ENCODE measurements at regions not wholly inside any gene's neighbourhood (a gene's known extent, or its start where the extent isn't known, plus 50 kb on each side); places are given as distances from the start of the nearest gene placed in this dataset.

- H3K4me3 ChIP-seq (ENCODE audit: low read depth, low read length): no peak overlapping the region
- H3K9me3 ChIP-seq: no peaks in the 10 kb centered on the region
- H3K36me3 ChIP-seq: no peaks in the 10 kb centered on the region
- no peaks in the 10 kb centered on the region for H3K4me1 ChIP-seq
- H3K27me3 ChIP-seq: no peaks in the 10 kb centered on the region
- peak; percentile 5 for DNase-seq
- no peak for TF ChIP-seq CTCF (IDR thresholded peaks at IDR 0.05; ENCODE audit: low read depth, low read length)
These were observed 478.1 kb upstream of the NMUR2 start for GRCh38 chr5:152883066-152883775.

GRCh38 chr5:152884006-152884405 lies 478.9 kb upstream of the NMUR2 start:
- Histone ChIP-seq H3K36me3 (no peaks in the 10 kb centered on the region), H3K4me3 (ENCODE audit: low read depth, low read length) (no peak overlapping the region), H3K4me1 (no peaks in the 10 kb centered on the region), H3K9me3 (no peaks in the 10 kb centered on the region), H3K27me3 (no peaks in the 10 kb centered on the region)
- DNase-seq: no peak
- no peak for TF ChIP-seq CTCF (IDR thresholded peaks at IDR 0.05; ENCODE audit: low read depth, low read length)

- H3K4me1 ChIP-seq: no peaks in the 10 kb centered on the region
- no peaks in the 10 kb centered on the region for H3K27me3 ChIP-seq
- DNase-seq: no peak
- H3K4me3 ChIP-seq (ENCODE audit: low read depth, low read length): no peak overlapping the region
- TF ChIP-seq CTCF (IDR thresholded peaks at IDR 0.05; ENCODE audit: low read depth, low read length): no peak
- no peaks in the 10 kb centered on the region for H3K36me3 ChIP-seq
- no peaks in the 10 kb centered on the region for H3K9me3 ChIP-seq
These were observed 495.3 kb upstream of the NMUR2 start for GRCh38 chr5:152900332-152900731.

- no peaks in the 10 kb centered on the region for H3K4me1 ChIP-seq
- no peaks in the 10 kb centered on the region for H3K36me3 ChIP-seq
- no peaks in the 10 kb centered on the region for H3K9me3 ChIP-seq
- no peak overlapping the region for H3K4me3 ChIP-seq (ENCODE audit: low read depth, low read length)
- DNase-seq: no peak
- no peak for TF ChIP-seq CTCF (IDR thresholded peaks at IDR 0.05; ENCODE audit: low read depth, low read length)
- H3K27me3 ChIP-seq: no peaks in the 10 kb centered on the region
These were observed 496.7 kb upstream of the NMUR2 start for GRCh38 chr5:152901754-152902153.

- no peak for DNase-seq
- no peaks in the 10 kb centered on the region for H3K36me3 ChIP-seq
- no peak for TF ChIP-seq CTCF (IDR thresholded peaks at IDR 0.05; ENCODE audit: low read depth, low read length)
- H3K4me3 ChIP-seq (ENCODE audit: low read depth, low read length): no peak overlapping the region
- no peaks in the 10 kb centered on the region for H3K27me3 ChIP-seq
- H3K4me1 ChIP-seq: no peaks in the 10 kb centered on the region
- no peaks in the 10 kb centered on the region for H3K9me3 ChIP-seq
These were observed 500.2 kb upstream of the NMUR2 start for GRCh38 chr5:152905286-152905685.

- DNase-seq: no peak
- no peaks in the 10 kb centered on the region for H3K27me3 ChIP-seq
- no peak overlapping the region for H3K4me3 ChIP-seq (ENCODE audit: low read depth, low read length)
- no peaks in the 10 kb centered on the region for H3K36me3 ChIP-seq
- H3K9me3 ChIP-seq: no peaks in the 10 kb centered on the region
- H3K4me1 ChIP-seq: no peaks in the 10 kb centered on the region
- TF ChIP-seq CTCF (IDR thresholded peaks at IDR 0.05; ENCODE audit: low read depth, low read length): no peak
These were observed 502.6 kb upstream of the NMUR2 start for GRCh38 chr5:152907488-152908245.

Measured in BE2C (cell line).